K562 (cell line): ENCODE measurements at regions not wholly inside any gene's neighbourhood (a gene's known extent, or its start where the extent isn't known, plus 50 kb on each side); places are given as distances from the start of the nearest gene placed in this dataset.

Source experiments
- ATAC-seq: fragments of 200-7000 bp; cut with Tn5 transposase; 3 replicates; pipeline ENCODE4 v1.9.1; 2020; ENCODE audit warnings: moderate library complexity
- BruUV-seq: library from RNA; stranded (reverse); fragments of 400-500 nt; replicated peaks from 2 replicates; lab custom pipeline; 2021; lab: Mats Ljungman, UMichigan
- CTCF ChIA-PET: fragments of 300-600 bp; formaldehyde crosslinking; extraction: SDS; loops from one replicate; lab custom pipeline; 2021; ENCODE audit warnings: low intra/inter-chr PET ratio; lab: Yijun Ruan, JAX
- POLR2A ChIA-PET: fragments of 300-600, 350-650 bp; sonication (Branson Sonifier 250); formaldehyde crosslinking; extraction: SDS; loops from one replicate; lab custom pipeline; 2021; ENCODE audit warnings: antibody characterized with exemption, inconsistent platforms; lab: Yijun Ruan, JAX
- DNase-seq, 4 experiments: peaks; one replicate each; pipeline versions ENCODE4 v3.0.0 to v3.0.0-alpha.2; 2011 to 2018; ENCODE audit warnings: low spot score in 3 of 4, mixed read lengths in 3 of 4; ENCODE audit errors: extremely low read depth in 1 of 4
- FAIRE-seq: peaks from 2 replicates; lab custom pipeline; 2011; peaks lifted over from hg19 to GRCh38; lab: Jason Lieb, UNC
- H2AFZ ChIP-seq: 2 replicates; pipeline ENCODE4 v1.6.0; 2011; ENCODE audit warnings: low read depth, low read length, control low read depth, inconsistent platforms
- H3K27ac ChIP-seq: fragments of 200-600 bp; 3 replicates; pipeline ENCODE4 v1.8.0; 2011; ENCODE audit warnings: low read depth, mild to moderate bottlenecking, control low read depth, inconsistent platforms, low read length, moderate library complexity, mixed read lengths; ENCODE audit errors: extremely low read depth
- H3K27me3 ChIP-seq, 2 experiments: fragments of 300-600 bp in 1 of 2; 2 replicates in 1 of 2; 3 replicates in 1 of 2; pipeline versions ENCODE4 v1.6.0 to v1.8.0; 2011; ENCODE audit warnings: inconsistent platforms in 2 of 2, low read length in 2 of 2, mild to moderate bottlenecking in 1 of 2, mixed read lengths in 1 of 2, moderate library complexity in 1 of 2; ENCODE audit not compliant: control insufficient read depth in 2 of 2, insufficient read depth in 2 of 2
- H3K36me3 ChIP-seq: fragments of 300-600 bp; 3 replicates; pipeline ENCODE4 v1.8.0; 2011; ENCODE audit warnings: mild to moderate bottlenecking, low read length, inconsistent platforms; ENCODE audit not compliant: control insufficient read depth, insufficient read depth
- H3K4me1 ChIP-seq, 2 experiments: fragments of 200-600 bp in 1 of 2; replicated peaks in 1 of 2; 2 replicates in 1 of 2; 3 replicates in 1 of 2; pipeline versions ENCODE4 v1.5.1 to v1.8.0; 2011; ENCODE audit warnings: inconsistent platforms in 2 of 2, low read length in 2 of 2, mild to moderate bottlenecking in 1 of 2, mixed read lengths in 1 of 2, moderate library complexity in 1 of 2; ENCODE audit not compliant: control insufficient read depth in 2 of 2, insufficient read depth in 2 of 2
- H3K4me2 ChIP-seq: 2 replicates; pipeline ENCODE4 v1.6.1; 2011; ENCODE audit warnings: low read length, control low read depth, inconsistent platforms, mixed read lengths; ENCODE audit not compliant: insufficient read depth
- H3K4me3 ChIP-seq: fragments of 200-600 bp; sonication (generic), shearing (Covaris generic); 2 replicates; pipeline ENCODE4 v1.5.1; 2016; ENCODE audit warnings: control low read depth, inconsistent platforms
- H3K79me2 ChIP-seq: fragments of 200-600 bp; 3 replicates; pipeline ENCODE4 v1.8.0; 2011; ENCODE audit warnings: low read length, inconsistent platforms; ENCODE audit not compliant: control insufficient read depth, insufficient read depth
- H3K9ac ChIP-seq, 2 experiments: 2 replicates each; pipeline versions ENCODE4 v1.6.0 to v1.6.1; 2011; ENCODE audit warnings: low read depth in 2 of 2, low read length in 2 of 2, control low read depth in 1 of 2, inconsistent platforms in 1 of 2, mild to moderate bottlenecking in 1 of 2, mixed read lengths in 1 of 2; ENCODE audit not compliant: insufficient read depth in 1 of 2
- H3K9me1 ChIP-seq: one replicate; pipeline ENCODE4 v1.6.0; 2011; ENCODE audit warnings: inconsistent platforms, mild to moderate bottlenecking, low read length, moderate library complexity; ENCODE audit not compliant: control insufficient read depth, insufficient read depth
- H3K9me3 ChIP-seq: replicated peaks from 2 replicates; pipeline ENCODE4 v1.5.1; 2011; ENCODE audit warnings: low read depth, low read length, inconsistent platforms; ENCODE audit not compliant: control insufficient read depth, insufficient read depth
- H4K20me1 ChIP-seq: replicated peaks from 2 replicates; pipeline ENCODE4 v1.6.1; 2011; ENCODE audit warnings: low read length, inconsistent platforms, mixed read lengths; ENCODE audit not compliant: control insufficient read depth, insufficient read depth
- ELK3 ChIP-seq: fragments of 450-650 bp; formaldehyde crosslinking; IDR thresholded peaks from 2 replicates; pipeline ENCODE4 v1.4.0; 2020; ENCODE audit warnings: mild to moderate bottlenecking
- FIP1L1 ChIP-seq: fragments of 200-400 bp; formaldehyde crosslinking; IDR thresholded peaks from 2 replicates; pipeline ENCODE4 v1.6.1; 2018; ENCODE audit warnings: mild to moderate bottlenecking, low read depth, low read length; ENCODE audit not compliant: poor library complexity, severe bottlenecking
- GABPB2 ChIP-seq: fragments of 250-450 bp; sonication (Bioruptor Pico); conservative IDR thresholded peaks from 2 replicates; pipeline ENCODE4 v1.5.1; 2021; ENCODE audit warnings: mild to moderate bottlenecking
- GTF3C2 ChIP-seq: IDR thresholded peaks from 3 replicates; pipeline ENCODE4 v1.6.1; 2011; ENCODE audit warnings: borderline replicate concordance, mild to moderate bottlenecking, moderate library complexity; ENCODE audit not compliant: insufficient read length; ENCODE audit errors: extremely low read depth
- HDAC3 ChIP-seq: fragments of 450-650 bp; IDR thresholded peaks from 2 replicates; pipeline ENCODE4 v1.6.1; 2018; ENCODE audit warnings: borderline replicate concordance, mild to moderate bottlenecking, moderate library complexity; ENCODE audit not compliant: partially characterized antibody
- JUND ChIP-seq, 2 experiments: IDR thresholded peaks; 2 replicates in 1 of 2; 3 replicates in 1 of 2; pipeline ENCODE4 v1.6.1; 2011; ENCODE audit warnings: borderline replicate concordance in 2 of 2, low read depth in 2 of 2, low read length in 2 of 2, improper control_type of control experiment in 1 of 2, missing biosample characterization in 1 of 2, missing genetic modification characterization in 1 of 2, missing genetic modification reagents in 1 of 2
- PTRF ChIP-seq: fragments of 450-650 bp; IDR thresholded peaks from 2 replicates; pipeline ENCODE4 v1.6.1; 2016; ENCODE audit warnings: mild to moderate bottlenecking, missing genetic modification characterization, missing compliant biosample characterization
- SFPQ ChIP-seq: fragments of 200-400 bp; formaldehyde crosslinking; IDR thresholded peaks from 2 replicates; pipeline ENCODE4 v1.6.1; 2017; ENCODE audit warnings: mild to moderate bottlenecking, low read depth, low read length, moderate library complexity
- SUPT5H ChIP-seq: fragments of 450-650 bp; IDR thresholded peaks from 2 replicates; pipeline ENCODE4 v1.6.1; 2016
- U2AF1 ChIP-seq: fragments of 200-400 bp; formaldehyde crosslinking; optimal IDR thresholded peaks from 2 replicates; pipeline ENCODE3; 2017; ENCODE audit warnings: mild to moderate bottlenecking, low read depth, low read length, moderate library complexity
- ZBTB43 ChIP-seq: sonication (generic); formaldehyde crosslinking; IDR thresholded peaks from 2 replicates; pipeline ENCODE4 v1.8.0; 2023; ENCODE audit warnings: mild to moderate bottlenecking, missing genetic modification reagents
- ZNF165 ChIP-seq: fragments of 250-450 bp; sonication (Bioruptor Pico); IDR thresholded peaks from 2 replicates; pipeline ENCODE4 v1.4.0; 2020; ENCODE audit warnings: borderline replicate concordance
- ZNF280B ChIP-seq: fragments of 250-450 bp; sonication (Bioruptor Pico); IDR thresholded peaks from 2 replicates; pipeline ENCODE4 v1.5.1; 2021; ENCODE audit warnings: mild to moderate bottlenecking
- in situ Hi-C: fragments of 300-500 bp; cut with MboI; formaldehyde crosslinking; loops from 4 replicates; pipeline ENCODE4 v1.15.0; 2018; ENCODE audit warnings: inconsistent platforms, mixed read lengths
- intact Hi-C: fragments of 100-400 bp; cut with micrococcal nuclease; formaldehyde crosslinking; loops from 2 replicates; pipeline ENCODE4 v1.14.2; 2022

GRCh38 chrX:36504625-36505024 is 503.5 kb upstream of the FAM47C start:
- ChIA-PET CTCF (no interaction called here), POLR2A (no interaction called here)
- in situ Hi-C loops (no loop called here), intact Hi-C loops (no loop called here)
- H3K4me3 ChIP-seq = no peak overlapping the region
- H3K9ac ChIP-seq = no peak overlapping the region
- DNase-seq (no peak), FAIRE-seq (no peak), ATAC-seq (no peak)
- BruUV-seq = no TSS peak
- no peaks in the 10 kb centered on the region for H3K9me1 ChIP-seq
- no peaks in the 10 kb centered on the region for H3K9me3 ChIP-seq
- no peaks in the 10 kb centered on the region for H3K79me2 ChIP-seq
- no peaks in the 10 kb centered on the region for H3K36me3 ChIP-seq
- no peaks in the 10 kb centered on the region for H3K27me3 ChIP-seq
- no peak overlapping the region for H2AFZ ChIP-seq
- no peak overlapping the region for H3K27ac ChIP-seq
- no peak overlapping the region for H3K4me2 ChIP-seq
- no peaks in the 10 kb centered on the region for H3K4me1 ChIP-seq
- H4K20me1 ChIP-seq = no peaks in the 10 kb centered on the region
- TF ChIP-seq GTF3C2 (no peak), GABPB2 (CRISPR knock-in tag) (no peak), ZNF280B (CRISPR knock-in tag) (no peak), U2AF1 (no peak), ZNF165 (no peak), JUND (IDR thresholded peaks at IDR 0.05; ENCODE audit: borderline replicate concordance, low read depth, low read length) (no peak), JUND (tag; IDR thresholded peaks at IDR 0.05; ENCODE audit: borderline replicate concordance, low read depth, low read length) (no peak), SFPQ (no peak), ZBTB43 (CRISPR knock-in tag) (no peak), FIP1L1 (no peak), SUPT5H (no peak), PTRF (tag) (no peak), ELK3 (CRISPR knock-in tag) (no peak), HDAC3 (no peak)
